Dedifferentiated amniotic fluid mesenchymal stem cell (primary cell): ENCODE measurements at regions not wholly inside any gene's neighbourhood (a gene's known extent, or its start where the extent isn't known, plus 50 kb on each side); places are given as distances from the start of the nearest gene placed in this dataset.

Source experiments
- DNase-seq: peaks from one replicate; pipeline ENCODE4 v3.0.0-alpha.2; 2016; ENCODE audit errors: extremely low spot score

DNA sequence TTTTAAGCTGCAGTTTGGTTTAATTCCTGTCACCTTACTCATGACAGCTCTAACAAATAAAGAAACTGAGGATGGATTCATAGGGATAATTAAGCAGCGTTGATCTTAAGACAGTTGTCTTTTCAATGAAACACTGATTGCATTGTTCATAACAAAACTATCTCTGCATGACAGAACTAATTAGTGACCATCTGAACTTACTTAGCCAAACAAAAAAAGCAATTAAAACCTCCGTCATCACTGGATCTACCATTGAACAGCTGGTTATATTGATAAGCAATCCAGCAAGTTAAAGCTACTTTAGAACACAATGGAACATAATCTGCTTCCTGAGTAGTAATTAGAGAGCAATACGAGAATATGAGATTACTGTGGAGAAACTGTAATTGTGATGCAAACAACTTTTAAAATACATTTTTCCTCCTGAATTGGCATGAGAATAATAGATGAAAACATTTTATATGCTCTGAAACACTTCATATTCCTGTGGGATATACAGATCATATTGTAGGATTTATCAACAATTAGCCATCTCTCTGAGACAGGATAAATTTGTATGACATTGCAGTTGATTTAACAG lies 2576.8 kb downstream of the PCDH7 start:
- DNase-seq = no peak

DNA sequence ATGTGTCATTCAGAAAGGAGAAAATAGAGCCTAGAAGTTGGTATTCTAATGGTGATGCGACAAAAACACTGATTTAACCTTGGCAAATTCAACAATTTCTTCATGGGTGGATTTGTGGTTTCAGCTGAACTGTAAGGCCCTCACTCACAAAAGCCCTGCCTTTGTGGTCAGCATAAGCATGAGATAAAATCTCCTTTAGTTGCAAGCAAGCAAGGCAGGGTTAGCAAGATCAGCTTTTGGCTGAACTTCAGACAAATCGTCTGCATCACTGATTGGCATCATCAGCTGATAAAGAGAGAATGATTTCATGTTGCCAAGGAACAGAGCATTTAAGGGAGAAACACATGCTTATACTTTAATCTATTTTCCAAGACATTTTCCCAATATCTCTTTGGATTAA lies 2582.2 kb downstream of the PCDH7 start:
- DNase-seq = no peak

DNA sequence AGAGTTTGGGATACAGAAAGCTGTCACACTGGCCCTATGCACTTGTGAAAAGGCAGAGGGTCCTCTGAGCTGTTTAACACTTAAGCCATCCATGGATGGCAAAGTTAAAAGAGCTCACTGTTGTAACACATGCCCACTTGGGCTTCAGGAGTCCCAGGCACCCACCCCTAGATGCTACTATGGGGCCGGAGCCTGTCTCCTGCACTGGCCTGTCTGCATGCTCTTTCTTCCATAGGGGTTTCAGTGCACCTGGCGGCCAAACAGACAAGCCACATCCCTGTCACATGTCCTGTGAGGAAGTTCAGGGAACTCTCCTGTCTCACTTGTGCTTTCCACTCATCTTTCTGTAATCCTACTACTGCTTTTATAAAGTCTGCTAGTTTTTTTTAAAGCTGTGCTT lies 2586.0 kb downstream of the PCDH7 start:
- no peak for DNase-seq

DNA sequence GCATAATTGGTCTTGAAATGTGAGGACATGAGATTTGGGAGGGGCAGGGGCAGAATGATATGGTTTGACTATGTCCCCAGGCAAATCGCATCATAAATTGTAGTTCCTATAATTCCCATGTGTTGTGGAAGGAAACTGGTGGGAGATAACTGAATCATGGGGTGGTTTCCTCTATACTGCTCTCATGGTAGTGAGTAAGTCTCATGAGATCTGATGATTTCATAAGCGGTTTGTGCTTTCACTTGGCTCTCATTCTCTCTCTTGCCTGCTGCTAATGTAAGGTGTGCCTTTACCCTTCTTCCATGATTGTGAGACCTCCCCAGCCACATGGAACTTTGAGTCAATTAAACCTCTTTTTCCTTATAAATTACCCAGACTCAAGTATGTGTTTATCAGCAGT lies 2595.9 kb downstream of the PCDH7 start:
- DNase-seq = no peak

GRCh38 chr4:33316578-33316977 lies 2596.4 kb downstream of the PCDH7 start:
- DNase-seq = no peak

DNA sequence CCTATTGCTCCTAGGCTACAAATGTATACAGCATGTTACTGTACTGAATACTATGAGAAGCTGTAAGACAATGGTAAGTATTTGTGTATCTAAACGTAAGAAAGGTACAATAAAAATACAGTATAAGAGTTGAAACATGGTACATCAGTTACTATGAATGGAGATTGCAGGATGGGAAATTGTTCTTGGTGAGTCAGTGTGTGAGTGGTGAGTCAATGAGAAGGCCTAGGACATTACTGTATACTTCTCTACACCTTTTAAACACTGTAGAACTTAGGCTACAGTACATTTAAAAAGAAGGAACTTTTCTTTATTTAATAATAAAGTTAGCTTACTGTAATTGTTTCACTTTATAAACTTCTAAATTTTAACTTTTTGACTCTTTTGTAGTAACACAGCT lies 2603.2 kb downstream of the PCDH7 start:
- DNase-seq = no peak

GRCh38 chr4:33334416-33334815 lies 2614.2 kb downstream of the PCDH7 start:
- DNase-seq = no peak

GRCh38 chr4:33339762-33340161 lies 2619.6 kb downstream of the PCDH7 start:
- DNase-seq = no peak

DNA sequence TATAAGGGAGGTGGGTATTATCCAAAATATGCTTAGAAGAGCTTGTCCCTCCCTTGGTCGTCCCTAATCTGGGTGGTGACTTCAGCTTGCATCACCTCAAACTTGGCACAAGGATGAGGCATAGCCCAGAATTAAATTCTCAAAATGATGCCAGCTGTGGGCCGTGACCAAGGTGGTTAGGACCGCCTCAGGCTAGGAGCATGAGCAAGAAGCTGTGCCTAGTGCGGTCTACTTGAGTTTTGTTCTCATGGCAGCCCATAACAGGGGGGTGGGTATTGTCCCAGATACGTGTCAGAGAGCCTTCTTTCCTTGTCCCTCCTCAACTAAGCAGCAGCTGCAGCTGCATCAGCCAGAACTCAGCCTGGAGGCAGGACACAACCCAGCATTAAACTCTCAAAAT lies 2620.0 kb downstream of the PCDH7 start:
- no peak for DNase-seq

DNA sequence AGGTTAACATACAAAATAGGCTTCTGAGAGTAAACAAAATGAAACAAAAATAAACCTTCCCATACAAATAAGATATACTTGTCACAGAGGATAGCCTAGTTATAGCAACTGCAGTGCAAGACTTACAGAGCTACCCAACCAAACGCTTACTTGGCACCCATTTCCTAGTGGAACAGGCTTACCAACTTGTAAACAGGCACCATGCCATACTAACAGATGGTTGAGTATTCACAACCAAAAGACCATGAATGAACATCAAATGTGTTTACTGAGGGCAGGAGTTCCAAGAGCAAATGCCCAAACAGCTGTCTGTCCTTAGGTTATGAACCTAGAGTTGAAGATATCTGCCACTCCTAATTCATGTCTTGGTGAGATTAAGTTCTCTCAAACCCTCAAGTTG lies 2629.2 kb downstream of the PCDH7 start:
- no peak for DNase-seq

DNA sequence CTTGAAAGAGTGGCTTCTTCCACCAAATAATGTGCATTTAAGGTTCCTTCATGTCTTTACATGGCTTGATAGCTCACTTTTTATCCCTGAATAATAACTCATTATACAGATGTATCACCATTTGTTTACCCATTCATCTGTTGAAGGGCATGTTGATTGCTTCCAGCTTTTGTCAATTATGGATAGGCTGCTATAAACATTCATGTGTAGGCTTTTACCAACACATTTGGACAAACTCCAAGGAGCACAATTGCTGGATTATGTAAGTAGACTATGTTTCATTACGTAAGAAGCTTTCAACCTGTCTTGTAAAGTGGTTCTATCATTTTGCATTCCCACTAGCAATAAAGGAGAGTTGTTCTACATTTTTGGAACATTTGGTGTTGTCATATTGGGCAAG lies 2637.0 kb downstream of the PCDH7 start:
- DNase-seq = no peak

DNA sequence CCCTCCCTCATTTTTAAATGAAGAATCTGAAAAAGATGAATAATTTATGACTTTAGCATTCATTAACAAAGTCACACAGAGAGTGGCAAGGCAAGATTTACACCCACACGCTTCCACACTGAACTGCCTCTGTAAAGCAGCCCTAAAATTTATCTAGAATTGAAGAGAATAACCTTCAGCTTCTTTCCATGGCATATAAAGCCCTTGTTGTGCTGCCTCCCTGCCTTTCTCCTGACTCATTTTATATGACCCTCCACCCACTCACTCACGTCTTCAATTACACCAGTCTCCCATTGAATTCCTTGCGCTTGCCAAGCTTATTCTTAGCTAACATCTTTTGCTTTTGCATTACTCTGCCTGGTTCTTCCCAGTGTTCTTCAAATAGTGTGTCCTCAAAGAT lies 2649.3 kb downstream of the PCDH7 start:
- peak; percentile 64 for DNase-seq

DNA sequence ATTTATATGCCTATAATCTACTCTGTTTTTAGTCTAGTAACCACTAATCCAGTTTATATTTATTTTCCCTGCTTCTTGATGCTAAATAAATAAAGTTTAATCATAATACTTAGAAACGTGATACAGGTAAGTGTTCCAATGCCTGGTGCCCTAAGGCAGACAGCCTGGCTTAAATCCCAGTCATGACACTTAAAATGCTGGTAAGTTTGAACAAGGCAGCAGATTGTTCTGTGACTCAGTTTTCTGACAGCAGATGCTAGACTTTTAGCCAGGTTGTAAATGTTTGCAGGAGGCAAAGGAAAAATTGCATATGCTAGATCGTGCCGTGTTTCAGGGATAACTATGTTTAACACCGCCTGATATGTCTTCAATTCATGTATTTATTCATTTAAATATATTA lies 2661.6 kb downstream of the PCDH7 start:
- DNase-seq = no peak

- no peak for DNase-seq
These were observed 2666.6 kb downstream of the PCDH7 start for GRCh38 chr4:33386764-33387163.

DNA sequence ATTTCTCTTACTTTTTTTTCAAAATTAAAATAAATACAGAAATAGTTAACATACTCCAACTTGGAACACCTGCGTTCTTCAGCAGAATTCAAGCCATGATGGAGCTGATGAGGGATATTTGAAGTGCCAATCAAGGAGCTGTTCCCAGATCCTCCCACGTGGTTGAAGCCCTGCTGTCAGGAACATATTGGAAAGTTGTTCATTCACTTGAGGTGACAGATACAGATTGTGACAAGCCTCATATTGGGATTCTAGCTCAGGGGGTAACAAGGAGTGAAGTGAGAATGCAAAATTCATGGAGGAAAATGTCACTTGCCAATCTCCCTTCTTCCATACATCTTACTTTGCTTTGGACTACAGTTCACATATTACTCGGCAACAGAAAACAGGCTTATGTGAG lies 2670.8 kb downstream of the PCDH7 start:
- no peak for DNase-seq

- no peak for DNase-seq
These were observed 2675.7 kb downstream of the PCDH7 start for GRCh38 chr4:33395731-33396485.

- no peak for DNase-seq
These were observed 2680.3 kb downstream of the PCDH7 start for GRCh38 chr4:33400504-33400903.

DNA sequence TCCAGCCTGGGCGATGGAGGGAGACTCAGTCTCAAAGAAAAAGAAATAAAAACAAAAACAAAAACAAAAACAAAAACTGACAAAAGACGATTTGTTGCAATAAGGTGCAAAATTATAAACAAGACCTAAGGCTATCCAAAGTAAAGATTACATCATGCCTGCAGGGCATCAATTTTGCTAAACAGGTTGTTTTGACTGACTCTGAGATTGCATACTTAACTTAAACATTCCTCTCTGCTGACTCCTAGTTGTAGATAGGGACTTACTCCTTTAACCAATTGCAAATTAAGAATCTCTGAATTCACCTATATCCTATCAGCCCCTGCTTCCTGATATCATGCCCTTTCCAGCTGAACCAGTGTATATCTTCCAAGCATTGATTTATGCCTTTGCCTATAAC lies 2687.3 kb downstream of the PCDH7 start:
- no peak for DNase-seq

DNA sequence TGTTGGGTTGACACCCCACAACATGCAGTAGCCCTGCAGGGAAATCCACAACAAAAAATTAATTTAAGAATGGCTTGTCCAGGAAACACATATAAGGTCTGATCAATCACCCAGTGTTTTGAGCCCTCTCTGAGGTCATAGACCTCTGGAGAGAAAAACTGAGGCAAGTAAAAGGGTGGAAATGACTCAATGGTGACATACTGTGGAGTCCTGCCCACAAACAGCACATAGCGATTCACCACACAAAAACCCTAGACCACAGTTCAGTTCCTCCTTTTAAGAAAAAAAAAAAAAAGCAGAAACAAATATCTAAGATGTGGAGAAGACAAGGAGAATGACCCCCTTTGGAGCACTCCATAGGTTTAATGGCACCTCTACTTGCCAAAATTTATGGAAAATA lies 2691.0 kb downstream of the PCDH7 start:
- no peak for DNase-seq

GRCh38 chr4:33421887-33422286 lies 2701.7 kb downstream of the PCDH7 start:
- DNase-seq = no peak

GRCh38 chr4:33422656-33423055 lies 2702.5 kb downstream of the PCDH7 start:
- DNase-seq = no peak

DNA sequence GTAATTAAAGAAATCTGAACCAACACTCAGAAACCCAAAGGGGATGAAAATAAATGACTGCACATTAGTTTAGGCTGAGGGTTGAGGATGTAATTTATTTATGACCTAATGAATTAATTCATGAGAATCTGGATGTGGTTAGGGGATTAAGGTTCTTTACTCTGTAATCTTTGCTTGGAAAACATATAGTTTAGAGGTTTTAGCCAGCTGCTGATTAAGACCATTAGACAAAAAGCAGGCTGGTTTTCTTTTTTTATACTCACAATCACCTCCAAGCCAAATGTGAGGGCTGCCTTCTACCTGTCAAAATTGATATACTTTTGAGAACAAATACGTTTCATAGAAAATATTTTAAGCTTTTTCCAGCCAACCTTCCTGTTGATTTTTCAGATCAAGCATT lies 2705.8 kb downstream of the PCDH7 start:
- DNase-seq = no peak

DNA sequence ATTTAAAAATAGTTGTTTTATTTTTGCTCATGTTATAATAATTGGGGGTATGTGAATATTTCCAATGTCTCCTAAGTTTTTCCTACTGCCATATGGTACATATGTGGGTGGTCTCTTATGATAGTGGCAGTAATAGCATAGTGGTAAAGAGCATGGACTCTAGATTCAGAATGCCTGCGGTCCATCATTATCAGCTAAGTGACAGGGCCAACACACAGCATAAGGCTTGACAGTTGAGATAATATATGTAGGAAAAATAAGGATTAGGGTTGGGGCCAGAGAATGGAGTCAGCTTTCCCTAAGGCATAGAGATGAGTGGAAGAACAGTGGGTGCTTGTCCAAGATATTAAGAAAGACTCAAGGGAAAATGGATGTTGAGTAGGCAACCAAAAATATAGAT lies 2707.5 kb downstream of the PCDH7 start:
- DNase-seq = no peak

DNA sequence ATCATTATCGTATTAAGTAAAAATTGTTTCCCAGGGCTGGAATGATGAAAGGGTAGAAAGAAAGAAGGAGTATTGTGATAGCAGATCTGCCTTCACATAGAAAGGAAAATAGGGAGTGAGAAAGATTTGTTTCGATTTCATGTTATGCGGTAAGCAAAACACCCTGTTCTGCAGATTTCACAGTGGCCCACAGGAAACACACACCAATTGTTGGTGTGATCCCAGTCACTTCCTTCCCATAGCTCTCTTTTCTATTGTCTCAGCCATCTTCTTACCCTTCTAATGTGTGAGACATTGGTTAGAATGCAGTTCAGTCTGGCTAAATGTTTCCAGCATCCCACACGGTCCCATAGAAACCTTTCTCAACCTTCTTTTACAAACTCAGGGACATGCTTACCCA lies 2709.8 kb downstream of the PCDH7 start:
- no peak for DNase-seq
